Activated CD4-positive, CD25-positive, alpha-beta regulatory T cell treated with anti-CD3 and anti-CD28 coated beads, Interleukin-2, amount 50 U/mL, for 24 hours (primary cell): ENCODE measurements at regions not wholly inside any gene's neighbourhood (a gene's known extent, or its start where the extent isn't known, plus 50 kb on each side); places are given as distances from the start of the nearest gene placed in this dataset.
"Not testable (repeated sequence)": the region's sequence is repeated elsewhere in the genome, so short reads cannot be mapped to it uniquely, and the experiment has no call there.

Experiments used
- ATAC-seq, 2 donors: fragments of 150-1000 bp; cut with Tn5 transposase; one replicate each; pipeline ENCODE4 v1.10.0; 2021; ENCODE audit warnings: mild to moderate bottlenecking in 1 of 2, moderate library complexity in 1 of 2

DNA sequence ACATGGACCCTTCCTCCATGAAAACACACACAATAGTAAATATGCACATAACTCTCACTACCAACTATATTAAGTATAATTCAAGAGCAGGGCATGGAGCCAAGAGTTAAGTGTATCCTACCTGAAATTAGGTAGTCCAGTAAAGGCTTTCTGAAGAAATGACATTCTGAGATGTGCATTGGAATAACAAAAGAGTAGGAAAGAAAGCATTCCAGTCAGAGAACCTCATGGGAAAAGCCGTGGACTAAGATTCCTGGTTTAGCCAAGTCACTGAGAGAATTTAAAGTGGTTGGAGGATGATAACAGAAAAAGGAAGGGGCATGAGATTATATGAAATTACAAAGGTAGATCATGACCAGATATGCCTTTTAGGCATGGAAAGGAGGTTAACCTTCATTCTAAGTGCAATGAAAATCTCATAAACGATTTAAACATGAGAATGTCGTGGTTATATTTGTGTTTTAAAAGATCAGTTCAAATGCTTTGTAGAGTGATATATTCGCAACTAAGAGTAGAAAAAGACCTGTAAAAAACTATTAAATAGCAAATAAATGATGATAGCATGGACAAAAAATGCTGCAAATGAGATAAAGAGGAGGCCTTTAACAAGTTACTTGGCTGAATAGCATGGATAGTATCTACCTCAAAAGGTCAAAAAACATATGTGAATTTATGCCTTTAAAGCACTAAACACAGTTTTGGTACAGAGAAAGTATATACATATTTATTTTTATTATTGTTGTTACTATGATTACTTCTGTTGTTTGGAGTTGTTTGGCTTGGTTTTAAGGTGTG, 767.4 kb upstream of the GHITM start:
- ATAC-seq = no peak

DNA sequence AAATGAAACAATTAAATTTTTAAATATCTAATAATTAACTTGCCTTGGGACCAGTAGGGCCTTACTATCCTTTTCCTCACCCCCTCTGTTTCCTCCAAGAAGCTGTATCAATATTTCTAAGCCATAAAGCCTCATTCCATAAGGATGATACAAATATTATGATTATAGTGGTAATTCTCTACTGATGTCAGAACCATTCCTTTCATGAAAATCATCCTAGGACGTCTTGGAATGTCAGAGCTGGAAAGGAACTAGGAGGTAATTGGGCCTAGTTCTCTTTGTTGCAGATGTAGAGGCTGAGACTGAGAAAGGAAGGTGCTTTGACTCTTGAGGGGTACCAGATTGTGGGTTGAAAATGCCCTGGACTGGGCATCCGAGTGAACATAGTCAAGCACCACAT, 766.7 kb upstream of the GHITM start:
- ATAC-seq = no peak

DNA sequence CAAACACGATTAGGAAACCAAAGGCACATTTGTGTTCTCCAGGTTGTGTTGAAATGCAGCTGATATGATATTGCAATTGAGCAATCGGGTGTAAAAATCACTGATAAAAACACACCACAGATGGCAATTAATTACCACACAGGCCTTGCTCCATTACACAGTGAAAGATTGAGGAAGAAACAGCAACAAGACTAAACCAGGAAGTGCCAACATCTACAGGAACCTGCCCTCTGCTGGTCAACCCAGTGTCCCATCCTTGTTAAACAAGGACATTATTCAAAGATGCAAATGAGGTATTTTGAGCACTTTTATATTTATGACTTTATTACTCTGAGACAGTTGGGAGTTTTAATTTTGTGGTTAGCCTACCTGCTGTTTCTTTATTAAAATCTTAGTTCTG, 765.6 kb upstream of the GHITM start:
- no peak for ATAC-seq

DNA sequence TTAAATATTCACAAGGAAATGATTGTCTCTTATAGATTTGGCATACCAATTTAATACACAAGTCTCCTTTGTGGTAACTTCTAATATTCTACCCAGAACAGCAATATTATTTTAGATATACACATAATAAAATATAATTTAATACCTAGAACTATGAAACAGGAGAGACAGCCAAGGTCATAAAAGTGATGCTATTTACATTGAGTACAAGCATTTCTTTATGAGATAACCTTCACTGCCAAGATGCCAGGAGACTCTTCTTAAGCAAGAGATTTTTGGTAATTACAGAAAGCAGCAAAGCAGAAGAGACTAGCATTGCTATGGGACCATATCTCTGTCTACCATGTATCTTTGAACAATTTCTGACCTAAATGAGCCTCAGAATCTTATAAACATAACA, 764.6 kb upstream of the GHITM start:
- ATAC-seq = no peak

DNA sequence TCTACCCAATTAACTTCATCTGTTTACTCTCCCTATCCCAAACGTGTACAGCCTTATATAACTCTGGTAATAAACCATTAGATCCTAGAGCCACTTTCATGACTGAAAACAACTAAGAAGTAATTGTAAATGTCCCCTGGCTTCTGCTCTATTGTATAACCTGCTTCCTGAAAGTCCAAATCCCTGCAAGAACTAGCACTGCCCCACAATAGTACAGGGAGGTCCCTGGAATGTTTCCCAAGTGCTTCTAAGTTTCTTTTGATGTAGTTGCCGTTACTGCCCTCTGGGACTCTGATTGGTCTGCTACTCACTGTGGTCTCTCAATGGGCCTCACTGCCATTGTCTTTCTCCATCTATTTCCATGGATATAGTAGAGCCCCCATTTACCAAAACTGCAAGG, 764.0 kb upstream of the GHITM start:
- ATAC-seq = no peak

DNA sequence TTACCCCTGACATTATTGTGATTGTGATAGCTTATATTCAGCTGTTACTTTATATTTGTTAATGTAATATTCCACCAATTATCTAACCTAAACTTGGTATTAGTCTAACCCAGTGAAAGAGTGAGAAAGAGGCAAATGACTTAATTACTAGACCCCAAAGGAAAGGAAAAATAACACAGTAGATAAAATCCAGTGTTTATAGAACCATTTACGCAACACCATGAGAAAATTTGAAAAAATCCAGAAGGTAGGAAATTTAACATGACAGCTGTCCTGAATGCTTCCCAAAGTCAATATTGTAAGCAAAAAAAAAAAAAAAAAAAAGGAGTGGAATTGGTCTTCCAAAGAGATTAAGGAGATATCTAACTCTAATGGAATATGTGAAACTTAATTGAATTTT, 741.5 kb upstream of the GHITM start:
- ATAC-seq = no peak

DNA sequence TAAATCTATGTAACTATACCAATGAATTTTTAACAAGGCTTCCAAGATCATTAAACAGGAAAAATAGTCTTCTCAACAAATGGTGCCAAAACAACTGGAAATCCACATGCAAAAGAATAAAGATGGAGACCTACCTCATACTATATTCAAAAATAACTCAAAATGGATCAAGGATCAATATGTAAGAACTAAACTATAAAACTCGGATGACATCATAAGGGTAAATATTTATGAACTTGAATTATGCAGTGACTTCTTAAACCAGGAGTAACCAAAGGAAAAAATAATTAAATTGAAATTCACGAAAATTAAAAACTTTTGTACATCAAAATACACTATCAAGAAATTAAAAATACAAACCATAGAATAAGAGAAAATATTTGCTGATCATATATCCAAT, 728.7 kb upstream of the GHITM start:
- ATAC-seq = no peak

DNA sequence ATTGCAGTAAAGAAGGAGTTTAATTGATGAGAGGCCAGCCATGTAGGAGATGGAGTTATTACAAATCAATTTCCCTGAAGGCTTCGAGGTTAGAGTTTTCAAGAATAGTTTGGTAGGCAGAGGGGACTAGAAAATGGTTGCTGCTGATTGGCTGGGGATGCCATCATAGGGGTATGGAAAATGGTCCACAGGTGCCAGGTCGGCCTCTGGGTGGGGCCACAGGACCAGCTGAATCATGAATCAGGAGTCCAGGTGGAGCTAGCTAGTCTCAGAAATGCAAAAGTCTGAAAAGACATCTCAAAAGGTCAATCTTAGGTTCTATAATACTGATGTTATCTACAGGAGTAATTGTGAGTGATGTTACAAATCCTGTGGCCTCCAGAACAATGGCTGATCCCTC, 714.0 kb upstream of the GHITM start:
- no peak for ATAC-seq

DNA sequence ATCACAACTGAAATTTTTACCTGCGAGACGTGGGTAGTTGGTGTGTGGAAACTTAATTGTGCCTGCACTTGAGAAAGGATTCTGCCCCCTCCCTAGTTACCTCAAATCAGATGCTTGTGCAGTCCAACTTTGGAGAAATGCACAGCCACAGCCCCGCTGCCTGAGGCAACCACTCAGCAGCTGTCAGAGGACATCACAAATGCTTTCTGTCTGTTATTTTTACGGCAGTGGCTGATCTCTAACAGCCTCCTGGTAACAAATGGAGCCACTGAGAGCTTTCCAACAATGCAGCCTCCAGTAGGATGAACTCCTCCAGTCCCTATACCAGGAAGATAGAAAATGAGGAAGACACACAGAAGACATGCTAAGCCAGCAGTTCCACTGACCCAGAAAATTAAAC, 712.2 kb upstream of the GHITM start:
- no peak for ATAC-seq

DNA sequence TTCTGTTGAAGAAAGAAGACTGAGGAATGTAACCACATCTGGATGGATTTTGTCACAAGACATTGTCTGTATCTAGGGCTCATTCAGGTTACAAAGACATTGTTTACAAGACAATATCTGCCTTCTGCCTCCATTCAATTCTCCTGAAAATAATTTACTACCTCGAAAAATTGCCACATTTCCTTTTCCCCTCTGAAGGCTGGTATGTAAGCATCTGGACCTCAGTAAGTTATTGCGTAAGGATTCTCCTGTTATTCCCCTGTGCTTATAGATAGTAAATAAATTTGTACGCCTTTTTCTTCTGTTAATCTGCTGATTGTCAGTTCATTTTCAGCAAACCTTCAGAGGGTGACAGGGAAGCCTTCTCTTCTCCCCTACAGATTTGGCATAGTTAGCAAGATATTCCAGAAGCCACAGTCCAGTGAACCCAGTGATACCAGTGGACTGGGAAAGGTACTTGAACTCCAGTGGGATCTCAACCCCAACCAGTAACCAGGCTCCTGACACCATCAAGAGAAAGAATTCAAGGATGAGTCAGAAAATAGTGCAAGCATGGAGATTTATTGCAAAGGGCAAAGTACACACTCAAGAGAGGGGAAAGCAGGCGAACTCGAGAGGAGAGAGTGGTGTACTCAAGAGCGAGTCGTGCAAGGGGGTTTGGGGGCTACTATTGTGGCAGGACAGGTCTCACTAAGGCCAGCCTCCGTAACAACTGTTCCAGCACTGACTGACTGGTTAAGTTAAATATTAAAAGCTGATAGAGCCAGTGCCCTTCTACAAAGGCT, 706.9 kb upstream of the GHITM start:
- no peak for ATAC-seq

DNA sequence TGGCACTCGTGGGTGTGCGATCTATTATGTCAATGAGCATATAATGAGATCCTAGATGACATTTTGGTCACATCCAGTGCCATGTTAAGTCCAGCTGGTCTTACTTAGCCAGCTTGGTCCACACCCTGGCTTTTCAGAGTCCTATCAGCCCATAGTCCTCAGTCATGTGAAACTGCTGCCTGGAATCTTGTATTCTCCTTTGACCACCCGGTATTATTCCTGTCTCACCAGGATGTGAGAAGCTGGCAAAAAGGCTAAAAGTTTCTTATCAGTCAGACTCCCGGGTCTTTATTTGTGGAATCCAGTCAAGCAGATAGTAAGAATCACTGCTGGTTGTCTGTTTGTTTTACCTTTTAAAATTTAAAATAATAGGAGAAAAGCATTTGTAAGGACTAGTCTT, 705.6 kb upstream of the GHITM start:
- no peak for ATAC-seq

DNA sequence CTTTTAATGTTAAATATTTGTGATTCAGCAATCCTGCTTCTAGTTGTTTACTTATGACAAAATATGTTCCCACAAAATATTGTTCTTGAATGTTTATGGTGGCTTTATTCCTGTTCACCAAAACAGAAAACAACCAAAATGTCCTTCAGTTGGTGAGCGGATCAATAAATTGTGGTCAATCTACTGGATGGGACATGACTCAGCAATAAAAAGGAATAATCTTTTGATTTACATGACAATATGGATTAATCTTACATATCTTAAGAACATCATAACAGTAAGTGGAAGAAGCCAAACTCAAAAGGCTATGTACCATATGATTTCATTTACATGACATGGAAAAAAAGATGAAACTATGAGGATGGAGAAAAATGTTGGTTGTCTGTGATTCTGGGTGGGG, 691.3 kb upstream of the GHITM start:
- no peak for ATAC-seq

DNA sequence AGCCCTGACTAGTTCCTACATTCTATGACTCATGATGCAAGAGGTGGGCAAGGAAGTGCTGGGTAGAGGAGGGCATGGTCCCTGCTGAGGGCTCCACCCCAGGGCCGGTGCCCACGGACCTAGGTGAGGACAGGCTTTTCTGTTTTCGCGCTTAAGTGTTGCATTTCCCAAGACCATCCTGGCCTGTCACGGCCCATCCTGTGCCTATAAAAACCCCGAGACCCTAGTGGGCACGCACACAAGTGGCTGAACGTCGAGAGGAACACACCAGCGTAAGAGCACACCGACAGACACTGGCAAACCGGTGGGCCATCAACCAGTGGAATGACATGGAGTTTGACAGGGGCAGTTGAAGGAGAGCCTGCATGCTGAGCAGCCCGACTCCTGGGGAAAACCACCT, 680.7 kb upstream of the GHITM start:
- ATAC-seq = no peak

DNA sequence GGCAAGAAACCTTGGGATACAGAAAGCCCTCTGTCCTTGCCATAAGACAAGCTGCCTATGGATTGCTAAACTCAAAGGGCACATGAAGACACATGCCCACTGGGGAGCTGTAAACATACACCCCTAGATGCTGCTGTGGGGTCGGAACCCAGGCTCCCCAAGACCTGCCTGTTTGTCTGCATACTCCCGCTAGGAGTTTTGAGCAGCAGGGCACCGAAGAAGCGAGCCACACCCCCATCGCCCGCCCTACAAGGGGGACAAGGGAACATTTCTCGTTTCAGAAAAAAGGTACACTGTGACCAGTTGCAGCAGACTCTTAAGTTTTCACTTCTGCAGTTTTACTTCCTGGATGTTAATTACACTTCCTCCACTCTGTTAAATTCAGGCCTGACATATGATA, 680.2 kb upstream of the GHITM start:
- ATAC-seq = no peak

DNA sequence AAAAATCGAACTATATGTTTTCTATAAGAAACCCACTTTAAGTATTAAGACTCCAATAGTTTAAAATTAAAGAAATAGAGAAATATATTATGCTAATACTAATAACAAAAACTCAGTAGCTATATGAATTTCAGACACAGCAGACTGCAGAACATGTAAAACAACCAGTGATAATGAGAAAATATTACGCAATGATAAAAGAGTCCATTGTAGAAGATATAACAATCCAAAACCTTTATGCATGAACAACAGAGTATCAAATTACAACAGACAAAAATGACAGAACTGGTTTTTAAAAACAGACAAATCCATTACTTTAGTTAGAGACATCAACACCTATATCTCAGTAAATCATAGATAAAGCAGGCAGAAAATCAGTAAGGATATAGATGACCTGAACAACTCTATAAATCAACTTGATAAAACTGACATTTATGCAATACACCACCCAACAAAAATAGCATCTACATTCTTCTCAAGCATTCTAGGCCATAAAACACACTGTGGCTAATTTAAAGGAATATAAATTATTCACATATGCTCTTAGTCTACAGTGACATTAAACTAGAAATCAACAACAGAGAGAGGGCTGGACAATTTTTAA, 669.5 kb upstream of the GHITM start:
- no peak for ATAC-seq

DNA sequence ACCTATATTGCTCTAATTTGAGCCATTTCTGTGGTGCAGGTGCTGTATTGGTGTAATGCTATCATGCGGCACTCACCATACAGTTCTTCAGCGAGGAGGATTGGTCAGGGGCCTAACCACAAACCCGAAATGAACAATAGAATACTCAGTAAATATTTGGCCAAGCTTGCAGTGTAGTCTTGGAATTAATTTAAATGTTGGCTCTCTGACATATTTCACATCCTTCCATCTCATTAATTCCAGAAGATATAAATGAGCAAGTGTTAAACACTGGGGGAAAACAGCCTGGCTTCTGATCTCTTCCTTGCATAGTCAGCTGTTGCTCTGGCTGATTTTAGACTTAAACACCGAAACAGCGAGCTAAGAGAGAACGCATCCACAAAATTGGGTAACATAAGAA, 663.1 kb upstream of the GHITM start:
- ATAC-seq = no peak

DNA sequence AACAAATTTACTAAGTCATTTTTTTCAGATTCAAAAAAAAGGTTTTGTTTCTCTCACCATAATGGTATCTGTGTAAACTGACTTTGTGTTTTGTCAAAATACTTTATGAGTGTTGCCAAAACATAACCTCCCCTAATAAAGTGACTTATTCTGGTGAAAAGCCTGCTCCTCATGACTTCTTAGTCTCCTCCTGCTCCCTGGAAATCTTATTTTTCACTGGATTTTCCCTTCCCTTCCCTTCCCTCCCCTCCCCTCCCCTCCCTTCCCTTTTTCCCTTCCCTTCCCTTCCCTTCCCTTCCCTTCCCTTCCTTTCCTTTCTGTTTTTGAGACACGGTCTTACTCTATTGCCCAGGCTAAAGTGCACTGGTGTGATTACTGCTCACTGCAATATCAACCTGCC, 650.1 kb upstream of the GHITM start:
- ATAC-seq = no peak

DNA sequence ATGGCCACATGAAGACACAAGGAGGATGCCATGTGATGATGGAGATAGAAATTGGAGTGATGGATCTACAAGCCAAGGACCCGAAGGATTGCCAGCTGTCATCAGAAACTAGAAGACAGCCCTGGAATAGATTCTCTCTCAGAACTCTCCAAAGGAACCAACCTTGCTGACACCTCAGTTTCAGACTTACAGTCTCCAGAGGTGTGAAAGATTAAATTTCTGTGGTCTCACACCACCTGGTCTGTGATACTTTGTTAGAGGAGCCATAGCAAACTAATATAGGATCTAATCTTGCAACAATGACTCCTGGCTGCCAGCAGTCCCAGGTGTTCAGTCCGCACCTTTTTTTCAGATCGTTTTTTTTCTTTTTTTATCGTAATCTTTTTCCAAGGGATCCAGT, 647.3 kb upstream of the GHITM start:
- no peak for ATAC-seq

DNA sequence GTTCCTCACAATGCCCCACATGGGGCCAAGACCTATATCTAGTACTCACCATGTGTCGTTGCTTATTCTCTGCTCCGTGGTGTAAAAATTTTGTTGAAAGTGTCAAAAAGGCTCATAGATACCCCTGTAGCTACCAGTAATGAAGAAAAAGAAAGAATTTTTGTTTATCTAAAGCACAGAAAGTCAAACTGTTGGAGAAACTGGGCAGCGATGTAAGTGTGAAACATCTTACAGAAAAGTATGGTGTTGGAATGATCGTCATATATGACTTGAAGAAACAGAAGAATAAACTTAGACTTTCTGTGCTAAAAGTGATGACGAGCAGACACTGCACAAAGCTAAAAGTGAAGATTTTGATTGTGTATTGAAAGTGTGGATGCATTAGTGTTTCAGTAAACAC, 626.6 kb upstream of the GHITM start:
- no peak for ATAC-seq

DNA sequence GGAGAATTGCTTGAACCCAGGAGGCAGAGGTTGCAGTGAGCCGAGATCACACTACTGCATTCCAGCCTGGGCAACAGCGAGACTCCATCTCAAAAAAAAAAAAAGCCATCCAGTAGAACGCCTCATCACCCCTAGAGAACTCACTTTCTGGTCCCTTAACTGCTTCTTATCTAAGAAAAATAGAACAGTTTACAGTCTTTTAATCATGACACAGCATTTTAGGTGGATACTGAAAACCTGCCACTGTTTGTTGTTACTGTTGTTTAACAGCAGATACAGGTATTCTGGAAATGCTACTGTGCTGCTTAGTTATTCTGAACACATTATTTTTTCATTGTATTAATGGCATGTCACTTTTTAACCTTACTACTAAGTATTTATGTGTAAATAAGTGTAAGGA, 624.3 kb upstream of the GHITM start:
- no peak for ATAC-seq

DNA sequence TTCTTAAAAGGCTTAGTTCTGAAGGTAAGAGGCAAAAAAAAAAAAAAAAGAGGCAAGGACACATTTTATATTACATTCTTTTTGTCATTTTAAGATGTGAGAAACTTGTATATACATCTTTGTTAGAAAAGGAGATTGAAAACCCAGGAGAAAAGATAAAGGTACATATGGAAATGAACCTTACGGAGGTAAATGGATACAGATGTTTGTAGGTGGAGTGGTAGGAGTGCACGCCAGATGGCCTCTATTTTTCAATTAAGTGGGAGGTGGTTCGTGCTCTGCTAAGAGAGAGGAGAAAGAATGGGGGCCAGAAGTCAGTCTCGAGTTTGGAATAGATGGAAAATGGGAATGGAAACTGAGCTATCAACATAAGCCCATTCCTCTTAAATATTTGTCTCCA, 622.5 kb upstream of the GHITM start:
- no peak for ATAC-seq

DNA sequence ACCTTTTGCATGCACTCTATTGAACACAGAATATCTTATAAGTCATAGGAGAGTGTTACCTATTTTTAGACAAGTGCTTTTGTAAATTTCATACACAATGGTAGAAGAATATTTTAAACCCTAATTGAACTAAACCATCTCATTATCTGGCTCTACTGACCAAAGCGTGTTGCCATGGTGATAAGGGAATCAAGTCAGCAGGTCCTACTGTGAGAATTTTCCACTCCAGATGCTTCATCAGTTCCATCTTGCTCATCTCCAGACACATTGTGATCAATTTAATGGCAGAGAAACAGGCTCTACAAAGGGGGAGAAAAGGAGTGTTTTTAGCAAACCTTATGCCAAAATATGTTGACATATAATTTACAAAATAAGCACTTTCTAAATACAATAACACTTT, 621.9 kb upstream of the GHITM start:
- ATAC-seq = no peak

DNA sequence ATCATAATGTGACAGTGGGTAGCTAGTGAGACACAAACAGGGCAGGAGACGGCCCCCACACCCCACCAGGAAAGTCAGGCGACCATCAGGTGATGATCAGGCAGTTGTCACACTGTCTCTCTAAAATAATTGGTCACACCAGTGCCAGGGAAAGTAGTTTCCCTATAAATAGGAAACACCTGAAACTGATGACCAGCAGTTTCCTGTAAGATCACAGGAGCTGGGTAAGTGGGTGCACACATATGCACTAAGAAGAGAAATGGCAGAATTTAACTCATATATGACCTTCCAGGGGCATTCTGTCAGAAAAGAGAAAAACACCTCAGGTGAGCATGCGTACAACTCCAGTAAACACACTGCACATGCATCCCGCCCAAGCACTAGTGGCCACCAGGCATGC, 620.5 kb upstream of the GHITM start:
- no peak for ATAC-seq

DNA sequence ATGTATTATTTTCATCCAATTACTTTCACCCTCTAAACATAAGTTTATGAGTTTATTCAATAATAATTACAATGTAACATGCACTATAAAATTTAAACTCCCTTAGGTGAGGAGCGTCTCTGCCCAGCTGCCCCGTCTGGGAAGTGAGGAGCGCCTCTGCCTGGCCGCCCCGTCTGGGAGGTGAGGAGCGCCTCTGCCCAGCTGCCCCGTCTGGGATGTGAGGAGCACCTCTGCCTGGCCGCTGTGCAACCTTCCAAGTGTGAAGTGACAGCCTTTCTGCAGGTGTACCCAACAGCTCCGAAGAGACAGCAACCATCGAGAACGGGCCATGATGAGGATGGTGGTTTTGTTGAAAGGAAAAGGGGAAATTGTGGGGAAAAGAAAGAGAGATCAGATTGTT, 618.9 kb upstream of the GHITM start:
- ATAC-seq = not testable (repeated sequence)
